GM23338 (cell line): ENCODE measurements at regions not wholly inside any gene's neighbourhood (a gene's known extent, or its start where the extent isn't known, plus 50 kb on each side); places are given as distances from the start of the nearest gene placed in this dataset.
A peak's percentile ranks its signal among the peaks of the same experiment; 100 is the strongest.
"Not testable (repeated sequence)": the region's sequence is repeated elsewhere in the genome, so short reads cannot be mapped to it uniquely, and the experiment has no call there.

Experiments
- ATAC-seq: fragments of 200-7000 bp; cut with Tn5 transposase; 3 replicates; pipeline ENCODE4 v1.9.1; 2020
- DNase-seq: peaks from one replicate; pipeline ENCODE4 v3.0.0-alpha.2; 2015; ENCODE audit warnings: low spot score
- H2AFZ ChIP-seq: fragments of 200-600 bp; sonication (generic); 2 replicates; pipeline ENCODE4 v1.8.0; 2016; ENCODE audit warnings: antibody characterized with exemption, mild to moderate bottlenecking, moderate library complexity
- H3F3A ChIP-seq: fragments of 200-600 bp; sonication (generic); replicated peaks from 2 replicates; pipeline ENCODE4 v1.8.0; 2017; ENCODE audit warnings: antibody characterized with exemption, mixed run types, low read depth
- H3K27ac ChIP-seq: fragments of 200-600 bp; sonication (generic); 2 replicates; pipeline ENCODE4 v1.6.1; 2016; ENCODE audit warnings: low read depth
- H3K27me3 ChIP-seq: fragments of 200-600 bp; sonication (generic); 2 replicates; pipeline ENCODE4 v1.8.0; 2016; ENCODE audit warnings: mild to moderate bottlenecking, mixed run types, moderate library complexity; ENCODE audit not compliant: insufficient read depth
- H3K36me3 ChIP-seq: fragments of 200-600 bp; sonication (generic); 2 replicates; pipeline ENCODE4 v1.8.0; 2016; ENCODE audit warnings: mild to moderate bottlenecking; ENCODE audit not compliant: insufficient read depth
- H3K4me1 ChIP-seq: fragments of 200-600 bp; sonication (generic); 2 replicates; pipeline ENCODE4 v1.8.0; 2016; ENCODE audit warnings: mild to moderate bottlenecking, moderate library complexity; ENCODE audit not compliant: insufficient read depth
- H3K4me2 ChIP-seq: fragments of 200-600 bp; sonication (generic); 2 replicates; pipeline ENCODE4 v1.7.1; 2017; ENCODE audit warnings: mixed run types
- H3K4me3 ChIP-seq: fragments of 200-600 bp; sonication (generic); 2 replicates; pipeline ENCODE4 v1.6.1; 2016; ENCODE audit warnings: mixed run types
- H3K79me2 ChIP-seq: fragments of 200-600 bp; sonication (generic); replicated peaks from 2 replicates; pipeline ENCODE4 v1.8.0; 2017; ENCODE audit warnings: mild to moderate bottlenecking; ENCODE audit not compliant: insufficient read depth
- H3K9me2 ChIP-seq: fragments of 200-600 bp; sonication (generic); 2 replicates; pipeline ENCODE4 v1.8.0; 2017; ENCODE audit not compliant: insufficient read depth
- H4K20me1 ChIP-seq: fragments of 200-600 bp; sonication (generic); replicated peaks from 2 replicates; pipeline ENCODE4 v1.8.0; 2017; ENCODE audit warnings: mild to moderate bottlenecking; ENCODE audit not compliant: insufficient read depth
- H3K27ac Mint-ChIP-seq: 2 replicates; pipeline ENCODE4 v1.8.0; 2020; ENCODE audit warnings: inconsistent platforms, mild to moderate bottlenecking, moderate library complexity, mixed read lengths
- H3K27me3 Mint-ChIP-seq: 3 replicates; pipeline ENCODE4 v1.8.0; 2022; ENCODE audit warnings: low read depth, mild to moderate bottlenecking, moderate library complexity, mixed read lengths, inconsistent platforms; ENCODE audit not compliant: insufficient read depth, poor library complexity
- H3K36me3 Mint-ChIP-seq: 3 replicates; pipeline ENCODE4 v1.8.0; 2021; ENCODE audit warnings: low read depth, mild to moderate bottlenecking, inconsistent platforms, moderate library complexity, mixed read lengths
- H3K4me1 Mint-ChIP-seq: 3 replicates; pipeline ENCODE4 v1.8.0; 2020; ENCODE audit warnings: mild to moderate bottlenecking, inconsistent platforms, mixed read lengths
- H3K4me3 Mint-ChIP-seq: 3 replicates; pipeline ENCODE4 v1.8.0; 2021; ENCODE audit warnings: moderate library complexity, mild to moderate bottlenecking, inconsistent platforms, mixed read lengths
- H3K9me3 Mint-ChIP-seq: 3 replicates; pipeline ENCODE4 v1.8.0; 2020; ENCODE audit warnings: moderate library complexity, mild to moderate bottlenecking, inconsistent platforms, mixed read lengths
- CTCF ChIP-seq, 2 experiments: fragments of 200-600 bp in 1 of 2; sonication (generic) in 1 of 2; conservative IDR thresholded peaks; 2 replicates each; pipeline versions ENCODE4 v1.5.1 to v1.6.1; 2016 to 2017; ENCODE audit warnings: antibody characterized with exemption in 2 of 2, low read depth in 2 of 2, mild to moderate bottlenecking in 2 of 2, moderate library complexity in 1 of 2
- ETS1 ChIP-seq: IDR thresholded peaks from 2 replicates; pipeline ENCODE4 v1.6.1; 2016; ENCODE audit warnings: antibody characterized with exemption
- EZH2 ChIP-seq: fragments of 200-600 bp; sonication (generic); IDR thresholded peaks from one replicate; pipeline ENCODE4 v1.8.0; 2017; ENCODE audit warnings: antibody characterized with exemption, mild to moderate bottlenecking, low read depth; ENCODE audit not compliant: unreplicated experiment
- POLR2AphosphoS5 ChIP-seq: IDR thresholded peaks from 2 replicates; pipeline ENCODE4 v1.6.1; 2016; ENCODE audit warnings: antibody characterized with exemption, low read depth
- REST ChIP-seq: IDR thresholded peaks from one replicate; pipeline ENCODE4 v1.6.1; 2018; ENCODE audit warnings: antibody characterized with exemption; ENCODE audit not compliant: unreplicated experiment

GRCh38 chr1:222470252-222470805, 77.6 kb downstream of the HHIPL2 start:
- H3K4me1 ChIP-seq, H3K9me2 ChIP-seq: not testable (repeated sequence)

GRCh38 chr1:222466150-222466865, 81.6 kb downstream of the HHIPL2 start:
- Mint-ChIP-seq H3K27ac (no peak overlapping the region), H3K4me1 (peaks cover 5% of the 10 kb centered on the region; the same call in 2 of the 3 replicates), H3K4me3 (peak overlapping the region; percentile 34; the same call in 2 of the 3 replicates), H3K36me3 (no peaks in the 10 kb centered on the region), H3K27me3 (peaks cover 12% of the 10 kb centered on the region), H3K9me3 (peaks cover 12% of the 10 kb centered on the region; the same call in 2 of the 3 replicates)
- Histone ChIP-seq H4K20me1 (no peaks in the 10 kb centered on the region), H3K36me3 (no peaks in the 10 kb centered on the region), H3K4me3 (no peak overlapping the region), H3K27ac (no peak overlapping the region), H3K79me2 (no peaks in the 10 kb centered on the region), H3K27me3 (no peaks in the 10 kb centered on the region), H3K4me1 (0 out of 2 replicates have a peak, but pooled peaks cover 5% of the 10 kb centered on the region), H3F3A (no peaks in the 10 kb centered on the region), H3K9me2 (peaks cover 4% of the 10 kb centered on the region; the same call in 1 of the 2 replicates), H2AFZ (peak overlapping the region; percentile 53), H3K4me2 (peak overlapping the region; percentile 78; the same call in 1 of the 2 replicates)
- no peak for DNase-seq
- TF ChIP-seq POLR2AphosphoS5, result no peak
- ATAC-seq, result no peak

More at GRCh38 chr1:222470252-222470805, 77.6 kb downstream of the HHIPL2 start:
- H3K4me3 ChIP-seq, H3K27me3 Mint-ChIP-seq, DNase-seq, H3K9me3 Mint-ChIP-seq, H3K4me2 ChIP-seq, H3K4me3 Mint-ChIP-seq, H3K79me2 ChIP-seq, H3K36me3 Mint-ChIP-seq, H3K4me1 Mint-ChIP-seq, ATAC-seq, H3K27ac Mint-ChIP-seq, H3K27me3 ChIP-seq, H3K27ac ChIP-seq, H2AFZ ChIP-seq, H3F3A ChIP-seq, H4K20me1 ChIP-seq, H3K36me3 ChIP-seq: not testable (repeated sequence)

GRCh38 chr1:222465211-222466041, 82.5 kb downstream of the HHIPL2 start:
- H3K27ac ChIP-seq, result peak overlapping the region; percentile 87
- ATAC-seq (peak; percentile 99), DNase-seq (peak; percentile 94)
- H3K4me3 ChIP-seq, result peak overlapping the region; percentile 74
- H3F3A ChIP-seq, result no peaks in the 10 kb centered on the region
- no peaks in the 10 kb centered on the region for H4K20me1 ChIP-seq
- peaks cover 12% of the 10 kb centered on the region for H3K27me3 Mint-ChIP-seq
- H3K4me1 ChIP-seq, result 0 out of 2 replicates have a peak, but pooled peaks cover 5% of the 10 kb centered on the region
- peak overlapping the region; percentile 78 for H3K4me2 ChIP-seq
- peaks cover 5% of the 10 kb centered on the region; the same call in 2 of the 3 replicates for H3K4me1 Mint-ChIP-seq
- no peaks in the 10 kb centered on the region for H3K36me3 ChIP-seq
- H3K9me2 ChIP-seq, result peaks cover 4% of the 10 kb centered on the region; the same call in 1 of the 2 replicates
- peak overlapping the region; percentile 85 for H2AFZ ChIP-seq
- peak overlapping the region; percentile 94 for H3K27ac Mint-ChIP-seq
- peak overlapping the region; percentile 87 for H3K4me3 Mint-ChIP-seq
- peaks cover 9% of the 10 kb centered on the region; the same call in 2 of the 3 replicates for H3K9me3 Mint-ChIP-seq
- no peaks in the 10 kb centered on the region for H3K27me3 ChIP-seq
- no peaks in the 10 kb centered on the region for H3K79me2 ChIP-seq
- H3K36me3 Mint-ChIP-seq, result no peaks in the 10 kb centered on the region
- TF ChIP-seq CTCF (conservative IDR thresholded peaks at IDR 0.05; ENCODE audit: low read depth in 2 of 2), result peak; percentile 83 to 99
- no peak for TF ChIP-seq REST
- no peak for TF ChIP-seq EZH2
- no peak for TF ChIP-seq ETS1
